Osteocyte (in vitro differentiated cells): ENCODE measurements at regions not wholly inside any gene's neighbourhood (a gene's known extent, or its start where the extent isn't known, plus 50 kb on each side); places are given as distances from the start of the nearest gene placed in this dataset.

ENCODE experiments used
- DNase-seq: peaks from one replicate; pipeline ENCODE4 v3.0.0; 2021; ENCODE audit warnings: mixed read lengths; ENCODE audit not compliant: unreplicated experiment; ENCODE audit errors: extremely low spot score
- H3K27ac Mint-ChIP-seq: one replicate; pipeline ENCODE4 v1.8.0; 2021; ENCODE audit warnings: mild to moderate bottlenecking, mixed read lengths; ENCODE audit not compliant: unreplicated experiment
- H3K27me3 Mint-ChIP-seq: one replicate; pipeline ENCODE4 v1.8.0; 2021; ENCODE audit warnings: mixed read lengths; ENCODE audit not compliant: unreplicated experiment
- H3K36me3 Mint-ChIP-seq: one replicate; pipeline ENCODE4 v1.8.0; 2021; ENCODE audit warnings: mixed read lengths; ENCODE audit not compliant: unreplicated experiment
- H3K4me1 Mint-ChIP-seq: one replicate; pipeline ENCODE4 v1.8.0; 2021; ENCODE audit warnings: mixed read lengths; ENCODE audit not compliant: unreplicated experiment
- H3K4me3 Mint-ChIP-seq: one replicate; pipeline ENCODE4 v1.8.0; 2021; ENCODE audit warnings: mild to moderate bottlenecking, moderate library complexity, mixed read lengths; ENCODE audit not compliant: unreplicated experiment
- H3K9me3 Mint-ChIP-seq: one replicate; pipeline ENCODE4 v1.8.0; 2021; ENCODE audit warnings: mixed read lengths; ENCODE audit not compliant: unreplicated experiment
- TF ChIP-seq, protein P1 (sequence below): fragments of 200-600 bp; sonication (generic); IDR thresholded peaks from 2 replicates; pipeline ENCODE4 v1.5.0; 2021; ENCODE audit warnings: antibody characterized with exemption, mild to moderate bottlenecking, moderate library complexity

DNA sequence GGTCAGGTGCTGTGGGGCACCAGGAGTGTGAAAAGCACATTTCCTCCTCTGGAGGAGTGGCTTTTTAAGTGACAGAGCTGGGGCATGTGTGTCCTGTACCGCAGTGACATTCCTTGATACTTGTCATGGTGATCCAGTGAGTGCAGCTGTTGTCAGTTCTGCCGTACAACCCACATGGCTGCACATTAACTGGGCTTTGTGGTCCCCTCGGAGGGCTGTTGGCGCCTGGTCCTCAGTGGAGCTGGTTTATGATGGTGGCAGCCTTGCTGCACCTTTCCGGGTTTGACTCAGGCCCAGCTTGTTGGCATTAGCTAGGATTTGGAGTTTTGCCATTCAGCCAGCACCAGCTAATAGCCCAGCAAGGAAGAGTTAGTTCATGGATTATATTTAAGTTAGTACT lies 77.0 kb downstream of the SLC25A47 start:
- H3K27ac Mint-ChIP-seq = no peak overlapping the region
- no peaks in the 10 kb centered on the region for H3K9me3 Mint-ChIP-seq
- peaks cover 37% of the 10 kb centered on the region for H3K4me1 Mint-ChIP-seq
- no peaks in the 10 kb centered on the region for H3K27me3 Mint-ChIP-seq
- TF ChIP-seq, protein P1, sequence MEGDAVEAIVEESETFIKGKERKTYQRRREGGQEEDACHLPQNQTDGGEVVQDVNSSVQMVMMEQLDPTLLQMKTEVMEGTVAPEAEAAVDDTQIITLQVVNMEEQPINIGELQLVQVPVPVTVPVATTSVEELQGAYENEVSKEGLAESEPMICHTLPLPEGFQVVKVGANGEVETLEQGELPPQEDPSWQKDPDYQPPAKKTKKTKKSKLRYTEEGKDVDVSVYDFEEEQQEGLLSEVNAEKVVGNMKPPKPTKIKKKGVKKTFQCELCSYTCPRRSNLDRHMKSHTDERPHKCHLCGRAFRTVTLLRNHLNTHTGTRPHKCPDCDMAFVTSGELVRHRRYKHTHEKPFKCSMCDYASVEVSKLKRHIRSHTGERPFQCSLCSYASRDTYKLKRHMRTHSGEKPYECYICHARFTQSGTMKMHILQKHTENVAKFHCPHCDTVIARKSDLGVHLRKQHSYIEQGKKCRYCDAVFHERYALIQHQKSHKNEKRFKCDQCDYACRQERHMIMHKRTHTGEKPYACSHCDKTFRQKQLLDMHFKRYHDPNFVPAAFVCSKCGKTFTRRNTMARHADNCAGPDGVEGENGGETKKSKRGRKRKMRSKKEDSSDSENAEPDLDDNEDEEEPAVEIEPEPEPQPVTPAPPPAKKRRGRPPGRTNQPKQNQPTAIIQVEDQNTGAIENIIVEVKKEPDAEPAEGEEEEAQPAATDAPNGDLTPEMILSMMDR = no peak
- peaks cover 11% of the 10 kb centered on the region for H3K36me3 Mint-ChIP-seq
- DNase-seq = no peak
- H3K4me3 Mint-ChIP-seq = no peak overlapping the region

DNA sequence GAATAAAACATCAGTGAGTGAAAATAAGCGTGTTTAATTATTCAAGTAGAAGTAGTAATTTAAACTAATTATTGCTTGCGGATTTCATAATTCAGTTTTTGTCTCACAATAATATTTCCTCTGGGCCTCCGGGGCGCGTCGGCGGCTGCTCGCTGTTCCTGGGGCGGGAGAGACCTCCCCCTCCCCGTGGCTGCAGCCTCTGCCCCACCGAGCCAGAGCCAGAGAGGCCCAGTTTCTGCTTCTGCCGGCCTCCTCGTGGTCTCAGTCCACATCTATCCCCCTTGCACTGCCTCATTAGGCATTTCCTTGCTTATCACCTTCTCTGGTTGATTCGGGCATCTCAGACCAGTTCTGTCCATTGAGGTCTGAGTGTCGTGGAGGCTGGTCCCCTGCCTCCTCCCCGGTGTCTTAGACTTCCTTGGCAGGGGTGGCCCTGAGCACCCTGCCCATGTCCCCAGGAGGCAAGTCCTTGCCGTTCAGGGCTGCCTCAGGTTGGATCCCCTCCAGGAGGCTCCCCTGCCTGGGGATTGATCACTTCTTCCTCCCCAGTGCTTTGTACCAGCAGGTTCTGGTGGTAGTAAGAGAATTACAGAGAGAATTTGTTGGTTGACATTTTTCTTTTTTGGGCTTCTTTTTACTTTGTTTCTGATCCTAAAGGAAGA lies 78.0 kb downstream of the SLC25A47 start:
- peaks cover 41% of the 10 kb centered on the region for H3K4me1 Mint-ChIP-seq
- H3K27ac Mint-ChIP-seq = peak overlapping the region; percentile 15
- H3K4me3 Mint-ChIP-seq = no peak overlapping the region
- H3K9me3 Mint-ChIP-seq = no peaks in the 10 kb centered on the region
- H3K27me3 Mint-ChIP-seq = no peaks in the 10 kb centered on the region
- peaks cover 11% of the 10 kb centered on the region for H3K36me3 Mint-ChIP-seq
- TF ChIP-seq, protein P1 = no peak
- no peak for DNase-seq

DNA sequence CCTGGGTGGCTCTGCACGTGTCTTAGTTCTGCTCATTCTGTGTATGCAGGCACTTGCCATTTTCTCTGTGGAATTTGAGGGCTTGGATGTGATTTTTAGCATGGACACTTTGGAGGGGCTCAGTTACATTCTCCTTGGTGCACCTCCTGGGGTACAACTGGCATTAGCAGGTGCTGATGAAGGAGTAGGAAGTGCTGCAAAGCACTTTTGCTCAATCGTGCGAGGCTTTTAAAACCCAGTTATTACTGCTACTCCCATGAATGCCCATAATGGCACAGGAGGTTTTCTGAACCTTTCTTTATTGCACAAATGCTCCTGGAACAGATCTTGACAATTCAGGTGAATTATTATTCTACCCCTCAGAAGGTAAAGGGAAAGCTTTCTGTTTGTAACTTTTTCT lies 78.7 kb downstream of the SLC25A47 start:
- DNase-seq = no peak
- Mint-ChIP-seq H3K9me3 (no peaks in the 10 kb centered on the region), H3K36me3 (peaks cover 9% of the 10 kb centered on the region), H3K27me3 (no peaks in the 10 kb centered on the region), H3K4me1 (peaks cover 47% of the 10 kb centered on the region), H3K4me3 (no peak overlapping the region), H3K27ac (no peak overlapping the region)
- TF ChIP-seq, protein P1 = no peak

DNA sequence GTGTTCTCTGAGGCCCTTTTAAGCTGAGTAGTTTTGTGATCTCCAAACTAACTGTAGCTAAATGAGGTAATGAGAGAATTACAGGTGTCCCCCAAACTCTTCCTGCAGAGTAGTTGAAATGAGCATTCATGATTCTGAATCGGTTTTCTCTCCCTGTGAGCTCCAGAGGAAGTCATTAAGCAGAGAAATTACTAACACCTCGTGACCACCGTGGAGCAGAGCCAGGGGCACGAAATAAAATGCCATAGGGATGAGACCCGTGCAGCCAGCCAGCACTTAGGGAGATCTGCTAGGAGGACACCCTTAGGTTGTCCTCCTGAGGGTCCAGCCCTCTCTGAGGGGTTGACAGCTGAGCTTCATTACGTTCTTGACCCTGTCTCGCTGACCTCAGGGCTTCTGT lies 79.5 kb downstream of the SLC25A47 start:
- Mint-ChIP-seq H3K4me3 (no peak overlapping the region), H3K9me3 (no peaks in the 10 kb centered on the region), H3K27ac (no peak overlapping the region), H3K27me3 (no peaks in the 10 kb centered on the region), H3K36me3 (peaks cover 1% of the 10 kb centered on the region), H3K4me1 (peaks cover 54% of the 10 kb centered on the region)
- DNase-seq = no peak
- TF ChIP-seq, protein P1 = no peak

DNA sequence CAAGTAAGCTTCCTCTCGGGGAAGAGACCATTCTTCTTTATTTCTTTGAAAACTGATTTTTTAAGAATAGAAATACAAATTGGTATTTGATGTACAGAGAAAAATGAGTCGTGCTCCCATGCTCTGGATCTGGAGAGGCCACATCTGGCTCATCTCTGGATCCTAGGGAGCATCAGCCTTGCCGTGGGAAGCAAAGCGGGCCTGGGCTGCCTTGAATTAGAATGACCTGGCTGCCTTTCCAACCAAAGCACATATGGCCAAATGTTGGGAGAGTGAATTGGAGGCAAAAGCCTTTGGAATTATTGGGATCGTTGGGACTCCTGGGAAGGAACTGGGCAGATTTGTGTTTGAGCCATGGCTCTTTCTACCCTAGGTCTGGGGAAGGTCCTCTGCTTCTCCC lies 80.0 kb downstream of the SLC25A47 start:
- Mint-ChIP-seq H3K27me3 (no peaks in the 10 kb centered on the region), H3K9me3 (no peaks in the 10 kb centered on the region), H3K36me3 (peaks cover 1% of the 10 kb centered on the region), H3K27ac (no peak overlapping the region), H3K4me3 (no peak overlapping the region), H3K4me1 (peaks cover 59% of the 10 kb centered on the region)
- no peak for DNase-seq
- TF ChIP-seq, protein P1 = no peak
